ENCODE measurements at regions not wholly inside any gene's neighbourhood (a gene's known extent, or its start where the extent isn't known, plus 50 kb on each side); places are given as distances from the start of the nearest gene placed in this dataset.

DNA sequence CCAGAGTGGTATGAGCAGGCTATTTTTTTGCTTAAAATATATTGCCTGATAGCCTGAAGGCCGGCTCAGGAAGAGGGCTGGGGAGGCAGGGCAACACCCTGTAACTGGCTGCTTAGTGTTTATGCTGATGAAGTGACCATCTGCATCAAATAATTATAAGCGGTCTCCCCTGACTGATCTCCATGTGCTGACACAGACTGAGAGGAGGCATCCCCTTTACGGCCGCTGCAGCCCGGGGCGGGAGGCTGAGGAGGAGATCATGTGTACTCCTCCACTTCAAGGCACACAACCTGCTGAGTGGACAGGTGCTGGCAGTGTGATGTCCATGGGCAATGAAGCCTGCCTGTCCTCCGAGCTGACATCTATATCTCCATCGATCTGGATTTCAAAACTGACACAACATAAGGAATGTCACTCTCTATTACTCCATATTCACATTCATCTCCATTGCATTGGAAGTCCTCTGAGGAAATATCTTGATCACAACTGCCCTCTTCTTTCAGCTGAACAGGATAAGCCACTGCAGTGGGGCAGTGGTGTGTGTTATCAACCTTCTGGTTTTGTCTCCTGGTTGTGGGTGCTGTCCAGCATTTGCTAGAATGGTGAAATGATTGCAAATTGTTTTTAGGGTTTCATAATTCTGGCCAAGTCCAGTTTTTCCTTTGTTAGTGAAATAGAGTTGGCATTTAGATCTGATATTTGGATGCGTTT lies 143.5 kb downstream of the AQP4 start:
- TF ChIP-seq, protein P1, sequence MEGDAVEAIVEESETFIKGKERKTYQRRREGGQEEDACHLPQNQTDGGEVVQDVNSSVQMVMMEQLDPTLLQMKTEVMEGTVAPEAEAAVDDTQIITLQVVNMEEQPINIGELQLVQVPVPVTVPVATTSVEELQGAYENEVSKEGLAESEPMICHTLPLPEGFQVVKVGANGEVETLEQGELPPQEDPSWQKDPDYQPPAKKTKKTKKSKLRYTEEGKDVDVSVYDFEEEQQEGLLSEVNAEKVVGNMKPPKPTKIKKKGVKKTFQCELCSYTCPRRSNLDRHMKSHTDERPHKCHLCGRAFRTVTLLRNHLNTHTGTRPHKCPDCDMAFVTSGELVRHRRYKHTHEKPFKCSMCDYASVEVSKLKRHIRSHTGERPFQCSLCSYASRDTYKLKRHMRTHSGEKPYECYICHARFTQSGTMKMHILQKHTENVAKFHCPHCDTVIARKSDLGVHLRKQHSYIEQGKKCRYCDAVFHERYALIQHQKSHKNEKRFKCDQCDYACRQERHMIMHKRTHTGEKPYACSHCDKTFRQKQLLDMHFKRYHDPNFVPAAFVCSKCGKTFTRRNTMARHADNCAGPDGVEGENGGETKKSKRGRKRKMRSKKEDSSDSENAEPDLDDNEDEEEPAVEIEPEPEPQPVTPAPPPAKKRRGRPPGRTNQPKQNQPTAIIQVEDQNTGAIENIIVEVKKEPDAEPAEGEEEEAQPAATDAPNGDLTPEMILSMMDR (IDR thresholded peaks at IDR 0.05; ENCODE audit: insufficient read depth, low read depth, low read length) = no peak
- H3K4me3 ChIP-seq (ENCODE audit: low read depth, low read length) = no peak overlapping the region
- CTCF ChIA-PET = interaction anchor here (0.7 kb wide), 1 partner anchor 16 kb away, joined by 3 read pairs; no protein-coding TSS in a partner anchor
- no peaks in the 10 kb centered on the region for H3K36me3 ChIP-seq (ENCODE audit: control insufficient read depth, insufficient read depth, low read length)
- no peaks in the 10 kb centered on the region for H3K27me3 ChIP-seq (ENCODE audit: control insufficient read depth, insufficient read depth, low read length)
- DNase-seq (ENCODE audit: low read depth) = no peak
- POLR2A ChIA-PET = no interaction called here

DNA sequence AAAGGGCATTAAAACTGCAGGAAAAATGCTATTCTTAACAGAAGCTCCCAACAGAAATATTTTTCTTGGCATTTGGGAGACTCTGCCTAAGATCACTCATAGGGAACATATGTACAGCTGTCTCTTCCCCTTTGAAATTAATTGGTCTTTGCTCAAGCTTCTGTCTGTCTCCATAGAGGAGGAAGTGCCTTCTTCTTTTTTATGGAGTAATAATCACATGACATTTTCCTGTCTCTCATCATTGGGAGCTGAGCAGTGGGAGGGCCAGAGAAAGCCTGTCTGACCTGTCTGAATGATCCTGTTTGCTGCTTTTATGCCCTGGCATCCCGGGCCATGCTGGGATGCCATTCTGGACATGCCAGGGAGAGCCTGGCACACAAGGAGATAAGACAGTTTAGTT lies 145.6 kb downstream of the AQP4 start:
- Histone ChIP-seq H3K27me3 (ENCODE audit: control insufficient read depth, insufficient read depth, low read length) (no peaks in the 10 kb centered on the region), H3K4me3 (ENCODE audit: low read depth, low read length) (no peak overlapping the region), H3K36me3 (ENCODE audit: control insufficient read depth, insufficient read depth, low read length) (no peaks in the 10 kb centered on the region)
- DNase-seq (ENCODE audit: low read depth) = no peak
- TF ChIP-seq, protein P1 (IDR thresholded peaks at IDR 0.05; ENCODE audit: insufficient read depth, low read depth, low read length) = no peak
- ChIA-PET CTCF (no interaction called here), POLR2A (no interaction called here)

DNA sequence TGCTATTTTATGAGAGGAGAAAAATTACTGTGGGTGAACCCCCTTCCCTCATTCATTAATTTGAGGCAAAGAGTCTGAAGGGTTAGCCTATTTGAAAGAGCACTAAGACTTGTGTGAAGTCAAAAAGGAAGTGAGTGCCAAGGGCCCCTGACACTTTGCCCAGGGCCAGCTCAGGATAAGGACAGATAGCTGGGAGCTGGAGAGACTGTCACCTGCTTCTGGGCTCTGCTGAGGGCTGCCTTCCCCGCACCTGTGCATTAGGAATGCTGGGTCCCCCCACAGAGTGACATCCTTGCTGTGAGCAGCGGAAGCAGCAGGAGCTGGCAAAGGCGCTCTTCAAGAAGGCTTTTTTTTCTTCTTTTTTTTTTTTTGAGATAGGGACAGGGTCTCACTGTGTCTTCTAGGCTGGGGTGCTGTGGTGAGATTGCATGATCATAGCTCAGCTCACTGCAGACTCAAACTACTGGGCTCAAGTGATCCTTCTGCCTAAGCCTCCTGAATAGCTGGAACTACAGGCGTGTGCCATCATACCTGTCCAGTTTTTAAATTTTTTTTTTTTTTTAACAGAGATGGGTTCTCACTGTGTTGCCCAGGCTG lies 148.3 kb downstream of the AQP4 start:
- H3K4me3 ChIP-seq (ENCODE audit: low read depth, low read length) = no peak overlapping the region
- TF ChIP-seq, protein P1 (IDR thresholded peaks at IDR 0.05; ENCODE audit: insufficient read depth, low read depth, low read length) = no peak
- DNase-seq (ENCODE audit: low read depth) = no peak
- no peaks in the 10 kb centered on the region for H3K27me3 ChIP-seq (ENCODE audit: control insufficient read depth, insufficient read depth, low read length)
- POLR2A ChIA-PET = no interaction called here
- CTCF ChIA-PET = no interaction called here
- no peaks in the 10 kb centered on the region for H3K36me3 ChIP-seq (ENCODE audit: control insufficient read depth, insufficient read depth, low read length)

- Histone ChIP-seq H3K4me3 (ENCODE audit: low read depth, low read length) (no peak overlapping the region), H3K36me3 (ENCODE audit: control insufficient read depth, insufficient read depth, low read length) (no peaks in the 10 kb centered on the region), H3K27me3 (ENCODE audit: control insufficient read depth, insufficient read depth, low read length) (no peaks in the 10 kb centered on the region)
- POLR2A ChIA-PET = no interaction called here
- CTCF ChIA-PET = no interaction called here
- no peak for DNase-seq (ENCODE audit: low read depth)
- TF ChIP-seq, protein P1 (IDR thresholded peaks at IDR 0.05; ENCODE audit: insufficient read depth, low read depth, low read length) = no peak
Measured at GRCh38 chr18:26714739-26715138, 150.8 kb downstream of the AQP4 start.

DNA sequence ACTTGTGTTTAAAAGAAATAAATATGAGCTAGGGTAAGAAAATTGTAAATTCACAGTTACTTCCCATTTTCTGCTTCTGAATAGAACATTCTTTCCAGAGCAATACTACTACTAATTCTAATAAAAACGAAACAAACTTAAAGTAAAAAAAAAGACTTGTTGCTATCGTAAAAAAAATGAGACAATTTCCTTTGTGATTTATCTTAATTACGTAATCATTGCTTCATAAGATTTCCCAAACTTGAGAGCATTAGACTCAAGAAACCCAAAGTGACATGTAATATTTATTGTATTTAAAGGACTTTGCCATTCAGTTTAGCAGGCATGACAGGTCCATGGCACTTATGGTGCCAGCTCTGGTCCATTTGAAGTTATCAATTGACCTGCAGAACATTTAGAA lies 153.8 kb downstream of the AQP4 start:
- POLR2A ChIA-PET = no interaction called here

More for the DNA sequence above, 153.8 kb downstream of the AQP4 start:
- TF ChIP-seq, protein P1 (IDR thresholded peaks at IDR 0.05; ENCODE audit: insufficient read depth, low read depth, low read length) = no peak
- Histone ChIP-seq H3K36me3 (ENCODE audit: control insufficient read depth, insufficient read depth, low read length) (no peaks in the 10 kb centered on the region), H3K27me3 (ENCODE audit: control insufficient read depth, insufficient read depth, low read length) (no peaks in the 10 kb centered on the region), H3K4me3 (ENCODE audit: low read depth, low read length) (no peak overlapping the region)
- CTCF ChIA-PET = no interaction called here
- no peak for DNase-seq (ENCODE audit: low read depth)
